K562 (cell line): ENCODE measurements at regions not wholly inside any gene's neighbourhood (a gene's known extent, or its start where the extent isn't known, plus 50 kb on each side); places are given as distances from the start of the nearest gene placed in this dataset.

ENCODE experiments used
- ATAC-seq: fragments of 200-7000 bp; cut with Tn5 transposase; 3 replicates; pipeline ENCODE4 v1.9.1; 2020; ENCODE audit warnings: moderate library complexity
- BruUV-seq: library from RNA; stranded (reverse); fragments of 400-500 nt; replicated peaks from 2 replicates; lab custom pipeline; 2021; lab: Mats Ljungman, UMichigan
- CTCF ChIA-PET: fragments of 300-600 bp; formaldehyde crosslinking; extraction: SDS; loops from one replicate; lab custom pipeline; 2021; ENCODE audit warnings: low intra/inter-chr PET ratio; lab: Yijun Ruan, JAX
- POLR2A ChIA-PET: fragments of 300-600, 350-650 bp; sonication (Branson Sonifier 250); formaldehyde crosslinking; extraction: SDS; loops from one replicate; lab custom pipeline; 2021; ENCODE audit warnings: antibody characterized with exemption, inconsistent platforms; lab: Yijun Ruan, JAX
- DNase-seq, 4 experiments: peaks; one replicate each; pipeline versions ENCODE4 v3.0.0 to v3.0.0-alpha.2; 2011 to 2018; ENCODE audit warnings: low spot score in 3 of 4, mixed read lengths in 3 of 4; ENCODE audit errors: extremely low read depth in 1 of 4
- FAIRE-seq: peaks from 2 replicates; lab custom pipeline; 2011; peaks lifted over from hg19 to GRCh38; lab: Jason Lieb, UNC
- H2AFZ ChIP-seq: 2 replicates; pipeline ENCODE4 v1.6.0; 2011; ENCODE audit warnings: low read depth, low read length, control low read depth, inconsistent platforms
- H3K27ac ChIP-seq: fragments of 200-600 bp; 3 replicates; pipeline ENCODE4 v1.8.0; 2011; ENCODE audit warnings: low read depth, mild to moderate bottlenecking, control low read depth, inconsistent platforms, low read length, moderate library complexity, mixed read lengths; ENCODE audit errors: extremely low read depth
- H3K27me3 ChIP-seq, 2 experiments: fragments of 300-600 bp in 1 of 2; 2 replicates in 1 of 2; 3 replicates in 1 of 2; pipeline versions ENCODE4 v1.6.0 to v1.8.0; 2011; ENCODE audit warnings: inconsistent platforms in 2 of 2, low read length in 2 of 2, mild to moderate bottlenecking in 1 of 2, mixed read lengths in 1 of 2, moderate library complexity in 1 of 2; ENCODE audit not compliant: control insufficient read depth in 2 of 2, insufficient read depth in 2 of 2
- H3K36me3 ChIP-seq: fragments of 300-600 bp; 3 replicates; pipeline ENCODE4 v1.8.0; 2011; ENCODE audit warnings: mild to moderate bottlenecking, low read length, inconsistent platforms; ENCODE audit not compliant: control insufficient read depth, insufficient read depth
- H3K4me1 ChIP-seq, 2 experiments: fragments of 200-600 bp in 1 of 2; replicated peaks in 1 of 2; 2 replicates in 1 of 2; 3 replicates in 1 of 2; pipeline versions ENCODE4 v1.5.1 to v1.8.0; 2011; ENCODE audit warnings: inconsistent platforms in 2 of 2, low read length in 2 of 2, mild to moderate bottlenecking in 1 of 2, mixed read lengths in 1 of 2, moderate library complexity in 1 of 2; ENCODE audit not compliant: control insufficient read depth in 2 of 2, insufficient read depth in 2 of 2
- H3K4me2 ChIP-seq: 2 replicates; pipeline ENCODE4 v1.6.1; 2011; ENCODE audit warnings: low read length, control low read depth, inconsistent platforms, mixed read lengths; ENCODE audit not compliant: insufficient read depth
- H3K4me3 ChIP-seq: fragments of 200-600 bp; sonication (generic), shearing (Covaris generic); 2 replicates; pipeline ENCODE4 v1.5.1; 2016; ENCODE audit warnings: control low read depth, inconsistent platforms
- H3K79me2 ChIP-seq: fragments of 200-600 bp; 3 replicates; pipeline ENCODE4 v1.8.0; 2011; ENCODE audit warnings: low read length, inconsistent platforms; ENCODE audit not compliant: control insufficient read depth, insufficient read depth
- H3K9ac ChIP-seq, 2 experiments: 2 replicates each; pipeline versions ENCODE4 v1.6.0 to v1.6.1; 2011; ENCODE audit warnings: low read depth in 2 of 2, low read length in 2 of 2, control low read depth in 1 of 2, inconsistent platforms in 1 of 2, mild to moderate bottlenecking in 1 of 2, mixed read lengths in 1 of 2; ENCODE audit not compliant: insufficient read depth in 1 of 2
- H3K9me1 ChIP-seq: one replicate; pipeline ENCODE4 v1.6.0; 2011; ENCODE audit warnings: inconsistent platforms, mild to moderate bottlenecking, low read length, moderate library complexity; ENCODE audit not compliant: control insufficient read depth, insufficient read depth
- H3K9me3 ChIP-seq: replicated peaks from 2 replicates; pipeline ENCODE4 v1.5.1; 2011; ENCODE audit warnings: low read depth, low read length, inconsistent platforms; ENCODE audit not compliant: control insufficient read depth, insufficient read depth
- H4K20me1 ChIP-seq: replicated peaks from 2 replicates; pipeline ENCODE4 v1.6.1; 2011; ENCODE audit warnings: low read length, inconsistent platforms, mixed read lengths; ENCODE audit not compliant: control insufficient read depth, insufficient read depth
- BCOR ChIP-seq: fragments of 450-650 bp; IDR thresholded peaks from 2 replicates; pipeline ENCODE4 v1.6.1; 2016
- COPS2 ChIP-seq: fragments of 450-650 bp; conservative IDR thresholded peaks from 2 replicates; pipeline ENCODE4 v1.6.1; 2016; ENCODE audit warnings: mild to moderate bottlenecking, moderate library complexity
- CREB5 ChIP-seq: fragments of 250-450 bp; sonication (Bioruptor Pico); IDR thresholded peaks from 2 replicates; pipeline ENCODE4 v1.5.0; 2020; ENCODE audit warnings: mild to moderate bottlenecking
- CREBBP ChIP-seq: IDR thresholded peaks from one replicate; pipeline ENCODE4 v1.6.1; 2012; ENCODE audit warnings: low read depth, mild to moderate bottlenecking, control low read depth, inconsistent platforms, low read length
- FOXA3 ChIP-seq, 2 experiments: fragments of 450-650 bp in 1 of 2; sonication (generic) in 1 of 2; formaldehyde crosslinking; IDR thresholded peaks in 1 of 2; conservative IDR thresholded peaks in 1 of 2; 2 replicates each; pipeline versions ENCODE4 v1.4.0 to v1.8.0; 2020 to 2022; ENCODE audit warnings: mild to moderate bottlenecking in 2 of 2, missing genetic modification reagents in 1 of 2
- GATAD2A ChIP-seq: fragments of 450-650 bp; IDR thresholded peaks from 2 replicates; pipeline ENCODE4 v1.6.1; 2017
- HMBOX1 ChIP-seq: sonication (generic); IDR thresholded peaks from 2 replicates; pipeline ENCODE4 v1.6.1; 2016
- MXD1 ChIP-seq: fragments of 250-450 bp; sonication (Bioruptor Pico); IDR thresholded peaks from 2 replicates; pipeline ENCODE4 v1.8.0; 2021; ENCODE audit warnings: borderline replicate concordance, mild to moderate bottlenecking, moderate library complexity; ENCODE audit not compliant: poor library complexity, severe bottlenecking
- NCOR1 ChIP-seq: fragments of 450-650 bp; IDR thresholded peaks from 2 replicates; pipeline ENCODE4 v1.6.1; 2016; ENCODE audit warnings: mild to moderate bottlenecking, moderate library complexity
- NFATC3 ChIP-seq: fragments of 450-650 bp; IDR thresholded peaks from 2 replicates; pipeline ENCODE4 v1.6.1; 2017; ENCODE audit warnings: mild to moderate bottlenecking
- RAD51 ChIP-seq: fragments of 450-650 bp; IDR thresholded peaks from 2 replicates; pipeline ENCODE4 v1.7.1; 2016; ENCODE audit warnings: low read depth, mild to moderate bottlenecking, borderline replicate concordance
- RBFOX2 ChIP-seq: fragments of 200-400 bp; formaldehyde crosslinking; IDR thresholded peaks from 2 replicates; pipeline ENCODE4 v1.6.1; 2017; ENCODE audit warnings: low read depth, mild to moderate bottlenecking, low read length, moderate library complexity
- SMARCB1 ChIP-seq: IDR thresholded peaks from 2 replicates; pipeline ENCODE4 v1.6.1; 2011; ENCODE audit warnings: improper control_type of control experiment, low read depth; ENCODE audit not compliant: insufficient read length
- SNIP1 ChIP-seq: fragments of 450-650 bp; IDR thresholded peaks from 2 replicates; pipeline ENCODE4 v1.7.1; 2017; ENCODE audit warnings: low read depth, mild to moderate bottlenecking
- USF1 ChIP-seq: sonication (generic); formaldehyde crosslinking; IDR thresholded peaks from 2 replicates; pipeline ENCODE4 v1.9.0; 2022; ENCODE audit warnings: mild to moderate bottlenecking, missing genetic modification reagents
- ZFP36 ChIP-seq: fragments of 150-350 bp; IDR thresholded peaks from 2 replicates; pipeline ENCODE4 v1.6.1; 2018; ENCODE audit warnings: low read length, low read depth; ENCODE audit not compliant: partially characterized antibody
- ZKSCAN1 ChIP-seq: fragments of 150-350 bp; IDR thresholded peaks from 2 replicates; pipeline ENCODE4 v1.6.1; 2016; ENCODE audit warnings: low read depth, low read length
- ZNF133 ChIP-seq: fragments of 250-450 bp; sonication (Bioruptor Pico); IDR thresholded peaks from 2 replicates; pipeline ENCODE4 v1.4.0; 2020; ENCODE audit warnings: mild to moderate bottlenecking
- ZNF584 ChIP-seq: fragments of 200-800 bp; sonication (Bioruptor generic); IDR thresholded peaks from 2 replicates; pipeline ENCODE4 v1.6.1; 2016; ENCODE audit warnings: low read depth, mild to moderate bottlenecking, missing genetic modification characterization, missing compliant biosample characterization
- WGBS: fragments of 100-300 bp; shearing (Covaris generic); methylation state at CpG from one replicate; pipeline ENCODE4 v1.1.6; 2016; ENCODE audit warnings: low coverage, mixed read lengths; ENCODE audit not compliant: insufficient coverage; ENCODE audit errors: missing lambda C conversion rate; 5-methylcytosine and 5-hydroxymethylcytosine counted together
- in situ Hi-C: fragments of 300-500 bp; cut with MboI; formaldehyde crosslinking; loops from 4 replicates; pipeline ENCODE4 v1.15.0; 2018; ENCODE audit warnings: inconsistent platforms, mixed read lengths
- intact Hi-C: fragments of 100-400 bp; cut with micrococcal nuclease; formaldehyde crosslinking; loops from 2 replicates; pipeline ENCODE4 v1.14.2; 2022

GRCh38 chr15:80333261-80333660 lies 70.9 kb upstream of the ARNT2 start:
- H3K4me3 ChIP-seq = no peak overlapping the region
- no TSS peak for BruUV-seq
- DNase-seq (no peak), ATAC-seq (no peak)
- POLR2A ChIA-PET = no interaction called here
- no peaks in the 10 kb centered on the region for H4K20me1 ChIP-seq
- peaks cover 5 to 20% of the 10 kb centered on the region in 2 experiments; a peak in 3 of 5 replicates for H3K27me3 ChIP-seq
- WGBS = 1% methylated on average over 4 of the region's 4 CpGs
- H3K4me2 ChIP-seq = no peak overlapping the region
- TF ChIP-seq CREB5 (CRISPR knock-in tag) (no peak), GATAD2A (no peak), MXD1 (CRISPR knock-in tag) (no peak), SMARCB1 (no peak), CREBBP (no peak), FOXA3 (CRISPR knock-in tag; conservative IDR thresholded peaks at IDR 0.05 in 1 of 2, IDR thresholded peaks at IDR 0.05 in 1 of 2) (no peak), ZKSCAN1 (no peak), USF1 (no peak), SNIP1 (no peak), ZNF584 (CRISPR knock-in tag) (no peak), COPS2 (no peak), NCOR1 (no peak), BCOR (no peak), NFATC3 (no peak), RAD51 (no peak), HMBOX1 (no peak), RBFOX2 (no peak), ZFP36 (no peak), ZNF133 (CRISPR knock-in tag) (no peak)
- TF ChIP-seq, all 486 proteins: peak for 0
- H3K79me2 ChIP-seq = no peaks in the 10 kb centered on the region
- H2AFZ ChIP-seq = no peak overlapping the region
- H3K9ac ChIP-seq = no peak overlapping the region
- CTCF ChIA-PET = no interaction called here
- H3K4me1 ChIP-seq = peaks cover 0 to 4% of the 10 kb centered on the region in 2 experiments; a peak in 1 of 5 replicates
- H3K36me3 ChIP-seq = no peaks in the 10 kb centered on the region
- H3K27ac ChIP-seq = no peak overlapping the region
- in situ Hi-C loops = no loop called here
- intact Hi-C loops = no loop called here
- no peak for FAIRE-seq
- no peaks in the 10 kb centered on the region; the same call in 1 of the 2 replicates for H3K9me3 ChIP-seq
- no peaks in the 10 kb centered on the region for H3K9me1 ChIP-seq
